GM18868 (cell line): ENCODE measurements at regions not wholly inside any gene's neighbourhood (a gene's known extent, or its start where the extent isn't known, plus 50 kb on each side); places are given as distances from the start of the nearest gene placed in this dataset.
"Not testable (repeated sequence)": the region's sequence is repeated elsewhere in the genome, so short reads cannot be mapped to it uniquely, and the experiment has no call there.

Experiments
- ATAC-seq: cut with Tn5 transposase; IDR thresholded peaks from one replicate; pipeline ENCODE4 v1.9.1; 2021; ENCODE audit warnings: mild to moderate bottlenecking, moderate library complexity; ENCODE audit not compliant: unreplicated experiment

- ATAC-seq: no peak
These were observed 144.2 kb upstream of the RAPGEF2 start for GRCh38 chr4:158958489-158959270.

- no peak for ATAC-seq
These were observed 140.5 kb upstream of the RAPGEF2 start for GRCh38 chr4:158962393-158962792.

GRCh38 chr4:158963282-158963681 lies 139.6 kb upstream of the RAPGEF2 start:
- not testable (repeated sequence) for ATAC-seq

- peak; percentile 57 for ATAC-seq
These were observed 138.7 kb upstream of the RAPGEF2 start for GRCh38 chr4:158964114-158964727.

GRCh38 chr4:158964728-158965124 lies 138.2 kb upstream of the RAPGEF2 start:
- ATAC-seq: no peak

- ATAC-seq: no peak
These were observed 137.7 kb upstream of the RAPGEF2 start for GRCh38 chr4:158965226-158965625.

- no peak for ATAC-seq
These were observed 136.8 kb upstream of the RAPGEF2 start for GRCh38 chr4:158966091-158966490.

GRCh38 chr4:158968961-158969360 lies 133.9 kb upstream of the RAPGEF2 start:
- ATAC-seq: no peak

GRCh38 chr4:158970812-158971211 lies 132.1 kb upstream of the RAPGEF2 start:
- no peak for ATAC-seq

- ATAC-seq: not testable (repeated sequence)
These were observed 128.4 kb upstream of the RAPGEF2 start for GRCh38 chr4:158974438-158974837.

- not testable (repeated sequence) for ATAC-seq
These were observed 122.2 kb upstream of the RAPGEF2 start for GRCh38 chr4:158980711-158981110.

- ATAC-seq: no peak
These were observed 111.2 kb upstream of the RAPGEF2 start for GRCh38 chr4:158991534-158992155.

GRCh38 chr4:158993891-158994290 lies 109.0 kb upstream of the RAPGEF2 start:
- no peak for ATAC-seq

- ATAC-seq: no peak
These were observed 107.8 kb upstream of the RAPGEF2 start for GRCh38 chr4:158995040-158995439.

- no peak for ATAC-seq
These were observed 106.9 kb upstream of the RAPGEF2 start for GRCh38 chr4:158995965-158996364.

GRCh38 chr4:158996669-158997074 lies 106.2 kb upstream of the RAPGEF2 start:
- no peak for ATAC-seq

GRCh38 chr4:158997660-158998349 lies 105.1 kb upstream of the RAPGEF2 start:
- ATAC-seq: no peak

GRCh38 chr4:158998624-158999023 lies 104.3 kb upstream of the RAPGEF2 start:
- no peak for ATAC-seq

GRCh38 chr4:158999166-158999682 lies 103.7 kb upstream of the RAPGEF2 start:
- no peak for ATAC-seq

- ATAC-seq: no peak
These were observed 103.0 kb upstream of the RAPGEF2 start for GRCh38 chr4:158999849-159000248.

- ATAC-seq: no peak
These were observed 99.9 kb upstream of the RAPGEF2 start for GRCh38 chr4:159002950-159003349.
